ENCODE measurements at regions not wholly inside any gene's neighbourhood (a gene's known extent, or its start where the extent isn't known, plus 50 kb on each side); places are given as distances from the start of the nearest gene placed in this dataset.

DNA sequence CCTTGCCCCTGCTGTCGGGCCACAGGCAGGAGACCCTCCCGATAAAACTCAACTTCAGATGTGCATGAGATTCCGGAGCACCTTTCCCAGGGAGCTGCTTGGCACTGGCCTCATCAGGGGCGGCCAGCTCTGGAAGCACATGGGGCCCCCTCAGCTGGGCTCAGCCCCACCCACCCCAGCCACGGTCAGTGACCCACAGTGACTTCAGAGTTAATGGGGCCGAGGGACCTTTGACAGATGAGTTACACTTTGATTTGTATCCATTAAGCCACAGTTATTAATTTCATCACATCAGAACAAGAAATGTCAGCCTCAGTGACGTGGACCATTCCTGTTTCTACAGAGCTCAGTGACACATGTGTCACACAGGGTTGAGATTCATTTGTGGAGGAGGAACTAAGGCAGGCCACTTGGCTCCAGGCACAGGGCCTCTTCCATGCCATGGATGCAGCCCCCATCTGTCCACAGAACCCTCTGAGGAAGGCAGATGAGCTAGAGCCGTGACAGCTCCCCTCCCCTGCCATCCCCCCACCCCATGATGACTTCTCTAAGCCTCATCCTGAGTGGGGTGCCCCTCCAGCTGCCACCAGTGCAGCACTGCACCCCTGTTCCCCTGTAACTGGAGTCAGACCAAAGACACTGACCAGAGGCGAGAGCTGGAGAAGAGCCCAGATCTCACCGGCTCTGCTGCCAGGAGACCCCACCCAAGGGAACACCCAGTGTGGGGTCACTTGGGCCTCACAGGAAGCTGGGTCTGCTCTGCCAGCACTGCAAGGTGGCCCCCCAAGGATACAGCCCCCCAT is 69.4 kb upstream of the ADAMTS2 start:
- TF ChIP-seq, protein P1, sequence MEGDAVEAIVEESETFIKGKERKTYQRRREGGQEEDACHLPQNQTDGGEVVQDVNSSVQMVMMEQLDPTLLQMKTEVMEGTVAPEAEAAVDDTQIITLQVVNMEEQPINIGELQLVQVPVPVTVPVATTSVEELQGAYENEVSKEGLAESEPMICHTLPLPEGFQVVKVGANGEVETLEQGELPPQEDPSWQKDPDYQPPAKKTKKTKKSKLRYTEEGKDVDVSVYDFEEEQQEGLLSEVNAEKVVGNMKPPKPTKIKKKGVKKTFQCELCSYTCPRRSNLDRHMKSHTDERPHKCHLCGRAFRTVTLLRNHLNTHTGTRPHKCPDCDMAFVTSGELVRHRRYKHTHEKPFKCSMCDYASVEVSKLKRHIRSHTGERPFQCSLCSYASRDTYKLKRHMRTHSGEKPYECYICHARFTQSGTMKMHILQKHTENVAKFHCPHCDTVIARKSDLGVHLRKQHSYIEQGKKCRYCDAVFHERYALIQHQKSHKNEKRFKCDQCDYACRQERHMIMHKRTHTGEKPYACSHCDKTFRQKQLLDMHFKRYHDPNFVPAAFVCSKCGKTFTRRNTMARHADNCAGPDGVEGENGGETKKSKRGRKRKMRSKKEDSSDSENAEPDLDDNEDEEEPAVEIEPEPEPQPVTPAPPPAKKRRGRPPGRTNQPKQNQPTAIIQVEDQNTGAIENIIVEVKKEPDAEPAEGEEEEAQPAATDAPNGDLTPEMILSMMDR (conservative IDR thresholded peaks at IDR 0.05; ENCODE audit: low read length), result no peak
- H3K4me3 ChIP-seq (ENCODE audit: low read length), result no peak overlapping the region
- DNase-seq (ENCODE audit: low read depth), result no peak

DNA sequence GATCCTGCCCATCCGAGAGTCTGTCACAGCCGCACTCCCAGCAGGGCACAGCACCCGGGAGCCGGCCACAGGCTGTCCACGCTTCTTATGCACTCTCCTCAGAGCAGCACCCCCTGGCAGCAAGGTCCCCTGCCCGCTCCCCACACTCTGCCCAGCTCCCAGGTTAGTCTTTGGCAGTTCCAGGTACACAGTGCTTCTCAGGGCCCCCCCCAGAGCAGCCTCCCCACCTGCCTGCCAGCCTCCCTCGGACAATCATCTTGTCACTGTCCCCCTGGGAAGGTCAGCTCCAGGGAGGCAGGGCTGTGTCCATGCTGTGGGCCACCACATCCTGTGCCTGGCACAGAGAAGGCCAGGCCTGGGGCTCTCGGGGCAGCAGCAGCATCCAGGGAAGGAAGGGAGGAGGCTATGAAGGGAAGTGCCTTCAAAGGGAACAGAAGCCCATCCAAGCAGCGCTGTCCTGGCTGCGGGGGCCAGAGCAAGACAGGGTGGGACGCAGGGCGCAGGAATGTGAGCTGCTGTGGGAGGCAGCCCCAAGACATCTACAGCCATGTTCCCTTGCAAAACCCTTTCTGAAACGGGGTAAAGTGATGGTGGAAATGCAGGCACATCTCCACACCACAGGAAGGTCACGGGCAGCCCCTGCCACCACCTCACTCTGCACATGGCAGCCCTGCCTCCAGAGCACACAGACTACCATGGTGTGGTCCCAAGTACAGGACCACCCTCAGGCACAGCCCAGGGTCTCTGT is 68.6 kb upstream of the ADAMTS2 start:
- TF ChIP-seq, protein P1 (conservative IDR thresholded peaks at IDR 0.05; ENCODE audit: low read length), result no peak
- no peak for DNase-seq (ENCODE audit: low read depth)
- no peak overlapping the region for H3K4me3 ChIP-seq (ENCODE audit: low read length)

DNA sequence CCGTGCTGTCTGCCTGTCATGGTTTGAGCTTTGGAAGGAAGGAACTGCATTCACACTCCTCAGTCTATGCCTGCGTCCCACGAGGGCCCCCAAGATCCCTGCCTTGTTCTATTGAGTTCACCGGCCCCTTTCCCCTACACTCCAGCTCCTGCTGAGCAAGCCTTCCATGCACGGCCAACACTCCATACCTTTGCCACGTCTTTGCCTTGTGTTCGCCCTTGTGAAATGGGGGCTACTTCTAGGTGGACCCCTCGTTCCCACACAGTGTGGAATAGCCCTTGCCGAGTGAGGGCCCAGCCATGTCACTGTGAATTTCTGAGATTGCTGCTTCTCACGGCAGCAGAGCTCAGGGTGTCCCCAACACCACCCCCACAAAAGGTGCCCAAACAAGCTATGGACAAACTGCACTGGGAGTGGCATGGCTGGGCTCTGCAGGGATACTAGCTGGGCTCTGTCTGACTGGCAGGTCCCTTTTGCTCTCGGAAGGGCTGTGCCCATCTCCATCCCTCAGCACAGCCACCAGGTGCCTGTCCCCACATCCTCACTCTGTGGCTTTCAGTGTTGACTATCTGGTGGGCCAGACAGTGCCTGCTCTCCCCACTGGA is 67.9 kb upstream of the ADAMTS2 start:
- TF ChIP-seq, protein P1 (conservative IDR thresholded peaks at IDR 0.05; ENCODE audit: low read length), result no peak
- H3K4me3 ChIP-seq (ENCODE audit: low read length), result no peak overlapping the region
- DNase-seq (ENCODE audit: low read depth), result no peak

DNA sequence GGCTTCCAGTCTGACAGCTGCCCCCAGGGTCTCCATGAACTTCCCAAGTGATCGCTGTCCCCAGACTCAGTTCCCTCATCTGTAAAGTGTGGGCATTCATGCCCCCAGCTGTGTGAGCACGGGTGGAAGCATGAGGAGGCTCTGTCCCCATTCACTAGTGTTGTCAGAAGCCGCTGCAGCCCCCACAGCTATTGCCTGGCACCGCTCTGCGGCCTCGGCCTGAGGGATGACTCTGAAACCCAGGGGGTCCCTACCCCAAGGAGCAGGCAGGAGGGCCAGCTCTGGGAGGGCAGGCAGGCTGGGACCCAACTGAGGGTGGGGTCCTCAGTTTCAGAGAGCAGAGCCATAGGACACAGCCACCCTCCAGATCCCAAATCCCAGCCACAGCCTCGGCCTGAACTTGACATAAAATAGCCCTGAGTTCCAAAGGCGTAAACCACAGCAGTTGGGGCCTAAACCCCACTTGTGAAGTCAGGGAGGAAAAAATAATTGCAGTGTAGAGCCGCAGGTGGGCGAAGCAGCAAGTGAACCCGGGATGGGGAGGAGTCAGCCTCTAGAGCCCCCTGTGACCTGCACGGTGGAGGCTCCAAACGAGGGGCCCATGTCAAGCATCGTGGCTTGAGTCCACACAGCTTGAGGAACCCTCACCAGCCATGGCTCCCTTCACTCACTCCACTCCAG is 66.0 kb upstream of the ADAMTS2 start:
- TF ChIP-seq, protein P1 (conservative IDR thresholded peaks at IDR 0.05; ENCODE audit: low read length), result no peak
- no peak for DNase-seq (ENCODE audit: low read depth)
- H3K4me3 ChIP-seq (ENCODE audit: low read length), result no peak overlapping the region

DNA sequence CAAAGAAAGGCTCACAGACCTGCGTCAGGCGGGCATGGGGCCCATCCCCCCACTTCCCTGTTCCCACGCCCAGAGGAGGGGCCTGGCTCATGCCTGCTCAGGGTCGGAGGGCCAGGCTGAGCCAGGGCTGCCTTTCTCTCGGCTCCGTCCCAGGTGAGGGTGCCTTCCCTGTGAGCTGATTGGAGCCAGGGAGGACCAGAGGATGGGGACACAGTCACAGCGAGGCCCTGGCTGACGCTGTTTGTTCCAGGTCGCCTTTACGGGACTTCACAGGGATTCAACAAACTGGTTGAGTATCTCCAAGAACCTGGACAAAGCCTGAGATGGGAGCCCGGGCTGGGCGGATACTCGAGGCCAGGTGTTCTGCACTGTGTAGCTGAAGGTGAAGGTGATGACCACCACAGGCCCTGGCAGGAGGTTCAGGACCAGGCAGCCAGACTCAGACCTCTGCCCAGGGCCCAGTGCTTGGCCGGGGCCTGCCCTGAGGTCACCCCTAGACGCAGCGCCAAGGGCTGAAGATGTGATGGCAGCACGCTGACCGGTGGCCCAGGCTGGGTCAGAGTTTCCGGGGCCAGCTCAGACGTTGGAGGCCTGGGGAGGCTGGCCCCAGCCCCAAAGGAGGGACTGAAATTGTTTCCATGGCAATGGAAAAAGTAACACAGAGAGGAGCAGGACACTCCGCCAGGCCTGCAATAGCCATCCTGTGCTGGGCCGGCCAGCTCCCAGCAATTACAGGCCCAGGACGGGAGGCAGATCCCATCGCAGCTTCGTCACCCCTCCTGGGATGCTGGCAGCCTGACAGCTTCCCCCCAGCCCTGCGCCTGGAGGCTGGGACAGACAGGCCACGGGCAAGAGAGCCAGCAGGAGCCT is 65.3 kb upstream of the ADAMTS2 start:
- no peak overlapping the region for H3K4me3 ChIP-seq (ENCODE audit: low read length)
- TF ChIP-seq, protein P1 (conservative IDR thresholded peaks at IDR 0.05; ENCODE audit: low read length), result no peak
- DNase-seq (ENCODE audit: low read depth), result no peak

DNA sequence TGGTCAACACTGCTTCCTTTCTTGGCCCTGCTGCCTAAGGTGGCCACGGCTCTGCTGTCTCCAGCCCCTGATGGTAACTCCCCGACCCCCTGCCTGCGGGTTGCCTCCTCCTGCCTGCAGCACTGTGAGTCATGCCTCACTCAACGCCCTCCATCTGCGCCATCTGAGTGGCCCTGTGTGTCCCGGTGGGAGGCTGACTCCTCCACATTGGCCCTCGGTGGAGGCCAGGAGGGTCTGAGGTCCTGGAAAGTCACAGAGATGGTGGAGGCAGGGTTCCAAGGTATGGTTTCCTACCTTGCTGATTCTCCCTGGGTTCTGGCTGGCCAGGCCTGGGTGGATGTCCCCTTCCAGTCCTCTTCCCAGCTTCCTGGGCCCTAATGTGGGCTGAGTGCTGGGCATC is 64.5 kb upstream of the ADAMTS2 start:
- no peak overlapping the region for H3K4me3 ChIP-seq (ENCODE audit: low read length)
- TF ChIP-seq, protein P1 (conservative IDR thresholded peaks at IDR 0.05; ENCODE audit: low read length), result no peak
- DNase-seq (ENCODE audit: low read depth), result no peak
